ENCODE measurements at regions not wholly inside any gene's neighbourhood (a gene's known extent, or its start where the extent isn't known, plus 50 kb on each side); places are given as distances from the start of the nearest gene placed in this dataset.

DNA sequence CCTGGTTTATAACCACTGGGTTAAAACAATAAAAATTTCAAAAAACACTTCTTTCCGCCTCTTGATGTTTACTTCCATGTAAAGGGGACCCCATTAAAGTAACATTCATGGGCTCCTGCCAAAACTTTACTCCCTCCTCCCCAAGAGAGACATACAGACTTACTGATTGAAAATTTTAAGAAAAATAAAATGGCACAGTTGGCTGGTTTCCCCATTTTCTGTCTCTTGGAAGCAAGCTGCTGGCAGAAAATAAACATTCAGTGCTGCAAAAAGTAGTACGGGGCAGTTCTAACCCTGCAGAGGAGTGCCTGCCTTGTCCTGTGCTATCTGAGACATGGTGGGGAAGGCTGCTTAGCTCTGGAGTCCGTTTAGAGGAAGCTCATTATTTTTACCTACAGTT is 187.3 kb upstream of the INTU start:
- TF ChIP-seq SP1 (IDR thresholded peaks at IDR 0.05) (no peak), RAD21 (IDR thresholded peaks at IDR 0.05) (no peak), EGR1 (IDR thresholded peaks at IDR 0.05; ENCODE audit: low read depth in 2 of 2) (no peak), NR2F2 (IDR thresholded peaks at IDR 0.05) (no peak), ATF3 (IDR thresholded peaks at IDR 0.05) (no peak)
- TF ChIP-seq, protein P1, sequence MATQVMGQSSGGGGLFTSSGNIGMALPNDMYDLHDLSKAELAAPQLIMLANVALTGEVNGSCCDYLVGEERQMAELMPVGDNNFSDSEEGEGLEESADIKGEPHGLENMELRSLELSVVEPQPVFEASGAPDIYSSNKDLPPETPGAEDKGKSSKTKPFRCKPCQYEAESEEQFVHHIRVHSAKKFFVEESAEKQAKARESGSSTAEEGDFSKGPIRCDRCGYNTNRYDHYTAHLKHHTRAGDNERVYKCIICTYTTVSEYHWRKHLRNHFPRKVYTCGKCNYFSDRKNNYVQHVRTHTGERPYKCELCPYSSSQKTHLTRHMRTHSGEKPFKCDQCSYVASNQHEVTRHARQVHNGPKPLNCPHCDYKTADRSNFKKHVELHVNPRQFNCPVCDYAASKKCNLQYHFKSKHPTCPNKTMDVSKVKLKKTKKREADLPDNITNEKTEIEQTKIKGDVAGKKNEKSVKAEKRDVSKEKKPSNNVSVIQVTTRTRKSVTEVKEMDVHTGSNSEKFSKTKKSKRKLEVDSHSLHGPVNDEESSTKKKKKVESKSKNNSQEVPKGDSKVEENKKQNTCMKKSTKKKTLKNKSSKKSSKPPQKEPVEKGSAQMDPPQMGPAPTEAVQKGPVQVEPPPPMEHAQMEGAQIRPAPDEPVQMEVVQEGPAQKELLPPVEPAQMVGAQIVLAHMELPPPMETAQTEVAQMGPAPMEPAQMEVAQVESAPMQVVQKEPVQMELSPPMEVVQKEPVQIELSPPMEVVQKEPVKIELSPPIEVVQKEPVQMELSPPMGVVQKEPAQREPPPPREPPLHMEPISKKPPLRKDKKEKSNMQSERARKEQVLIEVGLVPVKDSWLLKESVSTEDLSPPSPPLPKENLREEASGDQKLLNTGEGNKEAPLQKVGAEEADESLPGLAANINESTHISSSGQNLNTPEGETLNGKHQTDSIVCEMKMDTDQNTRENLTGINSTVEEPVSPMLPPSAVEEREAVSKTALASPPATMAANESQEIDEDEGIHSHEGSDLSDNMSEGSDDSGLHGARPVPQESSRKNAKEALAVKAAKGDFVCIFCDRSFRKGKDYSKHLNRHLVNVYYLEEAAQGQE (IDR thresholded peaks at IDR 0.05), result no peak
- TF ChIP-seq, protein P2, sequence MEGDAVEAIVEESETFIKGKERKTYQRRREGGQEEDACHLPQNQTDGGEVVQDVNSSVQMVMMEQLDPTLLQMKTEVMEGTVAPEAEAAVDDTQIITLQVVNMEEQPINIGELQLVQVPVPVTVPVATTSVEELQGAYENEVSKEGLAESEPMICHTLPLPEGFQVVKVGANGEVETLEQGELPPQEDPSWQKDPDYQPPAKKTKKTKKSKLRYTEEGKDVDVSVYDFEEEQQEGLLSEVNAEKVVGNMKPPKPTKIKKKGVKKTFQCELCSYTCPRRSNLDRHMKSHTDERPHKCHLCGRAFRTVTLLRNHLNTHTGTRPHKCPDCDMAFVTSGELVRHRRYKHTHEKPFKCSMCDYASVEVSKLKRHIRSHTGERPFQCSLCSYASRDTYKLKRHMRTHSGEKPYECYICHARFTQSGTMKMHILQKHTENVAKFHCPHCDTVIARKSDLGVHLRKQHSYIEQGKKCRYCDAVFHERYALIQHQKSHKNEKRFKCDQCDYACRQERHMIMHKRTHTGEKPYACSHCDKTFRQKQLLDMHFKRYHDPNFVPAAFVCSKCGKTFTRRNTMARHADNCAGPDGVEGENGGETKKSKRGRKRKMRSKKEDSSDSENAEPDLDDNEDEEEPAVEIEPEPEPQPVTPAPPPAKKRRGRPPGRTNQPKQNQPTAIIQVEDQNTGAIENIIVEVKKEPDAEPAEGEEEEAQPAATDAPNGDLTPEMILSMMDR (IDR thresholded peaks at IDR 0.05; ENCODE audit: low read depth, low read length, missing input control), result no peak
